GM19035 (cell line): ENCODE measurements at regions not wholly inside any gene's neighbourhood (a gene's known extent, or its start where the extent isn't known, plus 50 kb on each side); places are given as distances from the start of the nearest gene placed in this dataset.

Source experiments
- ATAC-seq: cut with Tn5 transposase; IDR thresholded peaks from one replicate; pipeline ENCODE4 v1.9.1; 2021; ENCODE audit not compliant: unreplicated experiment

DNA sequence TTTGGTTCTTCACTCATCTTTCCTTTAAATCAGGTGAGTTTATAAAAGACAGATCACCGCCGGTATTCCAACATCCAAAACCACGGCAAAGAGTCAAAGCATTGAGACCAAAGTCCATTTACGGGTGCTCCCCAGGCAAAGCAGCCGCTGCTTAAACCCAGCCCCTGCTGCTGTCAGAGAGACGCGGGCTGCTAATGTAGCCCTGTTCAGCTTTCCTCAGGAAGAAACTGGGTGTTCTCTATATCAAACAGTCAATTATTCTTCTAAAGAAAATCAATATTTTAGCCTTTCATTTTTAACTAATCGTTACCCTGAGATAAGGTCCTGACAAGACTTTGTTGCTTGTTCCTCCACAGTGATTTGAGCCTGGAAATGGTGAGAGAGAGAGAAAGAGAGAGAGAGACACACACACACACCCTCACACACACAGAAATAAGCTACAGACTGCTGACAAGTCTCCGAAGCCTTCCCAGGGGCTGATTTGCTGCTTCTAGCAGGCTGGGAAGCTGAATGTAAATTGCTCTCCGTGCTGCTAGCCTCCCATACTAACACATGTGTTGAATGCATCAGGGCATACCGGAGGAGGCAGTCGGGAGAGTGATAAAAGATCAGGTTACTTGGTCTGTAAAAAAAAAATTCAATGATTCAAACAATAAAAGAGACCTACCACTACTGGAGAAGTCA lies 183.0 kb upstream of the ANK3 start:
- ATAC-seq, result no peak

DNA sequence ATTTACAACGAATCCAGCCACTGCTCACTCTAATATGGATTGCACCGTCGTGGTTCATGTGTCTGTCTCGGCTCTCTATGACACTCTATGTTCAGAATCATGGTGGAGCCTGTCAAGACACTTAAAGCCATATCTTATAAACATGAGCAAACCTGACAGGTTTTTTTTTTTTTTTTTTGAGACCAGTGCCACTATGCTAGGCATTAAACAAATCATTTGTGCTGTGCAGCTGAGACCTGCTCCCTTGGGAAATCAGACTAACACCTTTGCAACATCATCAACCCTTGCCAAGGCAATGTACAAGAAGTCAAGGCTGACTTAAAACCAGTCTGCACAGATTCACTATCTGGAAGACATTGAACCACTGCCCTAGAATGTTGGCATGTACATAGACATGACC lies 181.2 kb upstream of the ANK3 start:
- ATAC-seq, result no peak

- no peak for ATAC-seq
These were observed 180.7 kb upstream of the ANK3 start for GRCh38 chr10:60570272-60570865.

DNA sequence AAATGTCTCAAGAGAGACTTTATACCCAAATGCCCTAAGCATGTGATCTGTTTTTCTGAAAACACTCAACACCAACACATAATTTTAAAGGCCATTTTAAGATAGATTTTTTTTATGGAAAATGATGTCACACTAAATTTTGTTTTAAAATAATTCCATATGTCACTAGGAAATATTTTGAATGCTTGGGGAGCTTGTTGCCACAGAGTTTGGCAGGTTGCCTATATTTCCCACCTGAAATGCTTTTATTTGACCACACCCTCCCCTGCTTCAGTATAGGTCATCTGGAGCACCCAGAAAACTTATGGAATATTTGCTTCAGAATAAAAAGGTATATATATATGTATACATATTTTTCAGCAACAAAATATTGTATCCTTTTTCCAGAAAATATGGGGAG lies 180.0 kb upstream of the ANK3 start:
- ATAC-seq, result no peak

DNA sequence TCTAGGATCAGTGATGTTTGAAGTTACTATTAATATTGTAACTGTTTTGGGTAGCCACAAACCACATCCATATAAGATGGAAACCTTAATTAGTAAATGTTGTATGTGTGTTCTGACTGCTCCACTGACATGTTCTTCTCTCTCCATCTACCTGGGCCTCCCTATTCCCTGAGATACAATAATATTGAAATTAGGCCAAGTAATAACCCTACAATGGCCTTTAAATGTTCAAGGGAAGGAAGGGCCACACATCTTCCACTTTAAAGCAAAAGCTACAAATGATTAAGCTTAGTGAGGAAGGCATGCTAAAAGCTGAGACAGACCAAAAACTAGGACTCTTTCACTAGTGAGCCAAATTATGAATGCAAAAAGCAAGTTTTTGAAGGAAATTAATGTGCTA lies 176.4 kb upstream of the ANK3 start:
- no peak for ATAC-seq

DNA sequence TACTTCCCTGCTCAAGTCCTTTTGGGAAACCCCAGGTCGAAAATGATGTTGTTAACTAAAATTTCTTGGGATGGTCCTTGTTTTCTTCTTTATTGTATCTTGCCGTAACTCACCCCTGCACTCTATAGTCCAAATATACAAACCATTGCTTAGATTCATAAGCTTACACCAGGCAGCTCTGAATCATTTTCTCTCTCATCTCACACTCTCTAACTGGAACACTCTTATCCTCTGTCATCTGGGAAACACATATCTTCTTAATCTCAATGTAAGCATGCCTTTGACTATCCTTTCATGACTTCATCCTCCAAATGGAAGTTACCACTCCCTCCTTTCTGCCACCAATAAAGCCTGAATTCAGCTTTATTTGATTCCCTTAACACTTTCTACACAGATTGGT lies 175.8 kb upstream of the ANK3 start:
- no peak for ATAC-seq

- ATAC-seq, result no peak
These were observed 174.8 kb upstream of the ANK3 start for GRCh38 chr10:60564475-60564874.

GRCh38 chr10:60560451-60560850 lies 170.8 kb upstream of the ANK3 start:
- no peak for ATAC-seq

GRCh38 chr10:60555700-60556099 lies 166.0 kb upstream of the ANK3 start:
- ATAC-seq, result no peak

GRCh38 chr10:60549686-60550085 lies 160.0 kb upstream of the ANK3 start:
- no peak for ATAC-seq

- ATAC-seq, result no peak
These were observed 153.0 kb upstream of the ANK3 start for GRCh38 chr10:60542657-60543056.

GRCh38 chr10:60541451-60541850 lies 151.8 kb upstream of the ANK3 start:
- no peak for ATAC-seq

- no peak for ATAC-seq
These were observed 148.0 kb upstream of the ANK3 start for GRCh38 chr10:60537697-60538096.

GRCh38 chr10:60536529-60537114 lies 146.9 kb upstream of the ANK3 start:
- no peak for ATAC-seq

- no peak for ATAC-seq
These were observed 145.8 kb upstream of the ANK3 start for GRCh38 chr10:60535427-60535826.

- ATAC-seq, result no peak
These were observed 145.2 kb upstream of the ANK3 start for GRCh38 chr10:60534761-60535389.

GRCh38 chr10:60532696-60533468 lies 143.2 kb upstream of the ANK3 start:
- no peak for ATAC-seq

GRCh38 chr10:60531006-60531405 lies 141.3 kb upstream of the ANK3 start:
- ATAC-seq, result no peak

GRCh38 chr10:60527676-60528075 lies 138.0 kb upstream of the ANK3 start:
- ATAC-seq, result no peak

DNA sequence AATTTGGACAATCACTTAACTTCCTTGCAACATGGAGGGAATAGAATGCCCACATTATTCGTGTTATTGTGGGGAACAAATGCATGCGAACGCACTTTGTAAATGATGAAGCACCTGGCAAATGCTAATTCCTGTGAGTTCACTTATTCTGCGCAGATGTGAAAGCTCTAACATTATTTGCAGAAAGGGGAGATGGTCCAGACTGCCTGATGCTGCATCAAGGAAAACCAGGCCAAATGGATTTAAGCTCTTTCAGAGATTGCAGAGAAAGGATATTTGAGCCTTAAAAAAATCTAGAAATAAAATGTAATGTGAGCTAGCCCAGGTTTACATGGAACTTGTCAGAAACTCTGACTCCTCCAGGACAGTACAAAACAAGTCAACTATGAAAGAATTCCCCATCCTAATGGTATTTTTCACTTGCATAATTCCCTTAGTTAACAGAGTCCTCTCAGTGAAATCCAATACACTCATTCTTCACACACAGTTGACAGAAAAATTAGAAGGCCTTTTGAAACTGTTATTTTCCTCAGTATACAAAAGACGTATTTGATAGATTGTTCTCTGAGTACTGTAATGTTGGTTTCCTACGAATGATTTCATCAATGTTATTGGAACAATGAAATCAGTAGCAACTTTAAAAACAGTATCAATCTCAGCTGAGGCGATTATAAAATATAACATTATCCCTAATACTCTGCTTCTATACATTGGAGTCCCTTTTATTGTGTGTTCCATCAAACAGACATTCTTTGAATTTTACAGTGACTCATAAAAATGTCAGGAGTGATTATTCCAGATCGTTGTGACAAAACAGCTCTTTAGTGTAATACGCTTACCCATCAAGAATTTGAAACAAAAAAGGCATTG lies 136.3 kb upstream of the ANK3 start:
- ATAC-seq, result no peak

DNA sequence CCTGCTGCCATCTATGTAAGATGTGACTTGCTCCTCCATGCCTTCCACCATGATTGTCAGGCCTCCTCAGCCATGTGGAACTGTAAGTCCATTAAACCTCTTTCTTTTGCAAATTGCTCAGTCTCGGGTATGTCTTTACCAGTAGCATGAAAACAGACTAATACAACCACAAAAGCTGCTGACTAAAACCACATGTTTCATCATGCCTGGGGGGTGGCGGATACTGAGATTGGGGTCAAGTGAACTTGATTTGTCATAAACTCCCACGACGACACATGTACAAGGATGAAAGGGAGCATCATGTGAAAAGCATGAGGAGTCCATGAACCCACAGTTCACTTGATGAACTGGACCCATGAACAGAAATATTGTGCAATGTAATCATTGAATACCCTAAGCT lies 134.9 kb upstream of the ANK3 start:
- ATAC-seq, result no peak
